ENCODE measurements at regions not wholly inside any gene's neighbourhood (a gene's known extent, or its start where the extent isn't known, plus 50 kb on each side); places are given as distances from the start of the nearest gene placed in this dataset.

GRCh38 chr2:67337903-67338302, 59.2 kb upstream of the ETAA1 start:
- in situ Hi-C loops (cut with MboI; ENCODE audit: low sequenced_read_pairs, unreplicated experiment) = no loop called here
- no peak for DNase-seq (ENCODE audit: low spot score)
- no peak for TF ChIP-seq CTCF (IDR thresholded peaks at IDR 0.05; ENCODE audit: borderline replicate concordance, control extremely low read depth, extremely low read depth, insufficient read depth, missing control alignments)

GRCh38 chr2:67338601-67339233, 58.4 kb upstream of the ETAA1 start:
- TF ChIP-seq CTCF (IDR thresholded peaks at IDR 0.05; ENCODE audit: borderline replicate concordance, control extremely low read depth, extremely low read depth, insufficient read depth, missing control alignments) = no peak
- DNase-seq (ENCODE audit: low spot score) = no peak
- in situ Hi-C loops (cut with MboI; ENCODE audit: low sequenced_read_pairs, unreplicated experiment) = no loop called here

GRCh38 chr2:67339234-67339885, 57.8 kb upstream of the ETAA1 start:
- in situ Hi-C loops (cut with MboI; ENCODE audit: low sequenced_read_pairs, unreplicated experiment) = no loop called here
- TF ChIP-seq CTCF (IDR thresholded peaks at IDR 0.05; ENCODE audit: borderline replicate concordance, control extremely low read depth, extremely low read depth, insufficient read depth, missing control alignments) = no peak
- no peak for DNase-seq (ENCODE audit: low spot score)

GRCh38 chr2:67340133-67341011, 56.8 kb upstream of the ETAA1 start:
- no peak for TF ChIP-seq CTCF (IDR thresholded peaks at IDR 0.05; ENCODE audit: borderline replicate concordance, control extremely low read depth, extremely low read depth, insufficient read depth, missing control alignments)
- DNase-seq (ENCODE audit: low spot score) = no peak

GRCh38 chr2:67341012-67341318, 56.2 kb upstream of the ETAA1 start:
- TF ChIP-seq CTCF (IDR thresholded peaks at IDR 0.05; ENCODE audit: borderline replicate concordance, control extremely low read depth, extremely low read depth, insufficient read depth, missing control alignments) = no peak
- DNase-seq (ENCODE audit: low spot score) = no peak
- in situ Hi-C loops (cut with MboI; ENCODE audit: low sequenced_read_pairs, unreplicated experiment) = no loop called here

More at GRCh38 chr2:67340133-67341011, 56.8 kb upstream of the ETAA1 start:
- in situ Hi-C loops (cut with MboI; ENCODE audit: low sequenced_read_pairs, unreplicated experiment) = no loop called here

GRCh38 chr2:67341336-67341735, 55.8 kb upstream of the ETAA1 start:
- no peak for DNase-seq (ENCODE audit: low spot score)
- no peak for TF ChIP-seq CTCF (IDR thresholded peaks at IDR 0.05; ENCODE audit: borderline replicate concordance, control extremely low read depth, extremely low read depth, insufficient read depth, missing control alignments)
- in situ Hi-C loops (cut with MboI; ENCODE audit: low sequenced_read_pairs, unreplicated experiment) = no loop called here

All from GM13976 (cell line).